GM12872 (cell line): ENCODE measurements at regions not wholly inside any gene's neighbourhood (a gene's known extent, or its start where the extent isn't known, plus 50 kb on each side); places are given as distances from the start of the nearest gene placed in this dataset.

Source experiments
- CTCF ChIP-seq: IDR thresholded peaks from 3 replicates; pipeline ENCODE4 v1.5.1; 2011; ENCODE audit warnings: low read depth, mild to moderate bottlenecking, low read length, moderate library complexity; ENCODE audit not compliant: insufficient read depth

GRCh38 chr15:62588938-62589670, 424.0 kb upstream of the C2CD4B start:
- no peak for TF ChIP-seq CTCF

DNA sequence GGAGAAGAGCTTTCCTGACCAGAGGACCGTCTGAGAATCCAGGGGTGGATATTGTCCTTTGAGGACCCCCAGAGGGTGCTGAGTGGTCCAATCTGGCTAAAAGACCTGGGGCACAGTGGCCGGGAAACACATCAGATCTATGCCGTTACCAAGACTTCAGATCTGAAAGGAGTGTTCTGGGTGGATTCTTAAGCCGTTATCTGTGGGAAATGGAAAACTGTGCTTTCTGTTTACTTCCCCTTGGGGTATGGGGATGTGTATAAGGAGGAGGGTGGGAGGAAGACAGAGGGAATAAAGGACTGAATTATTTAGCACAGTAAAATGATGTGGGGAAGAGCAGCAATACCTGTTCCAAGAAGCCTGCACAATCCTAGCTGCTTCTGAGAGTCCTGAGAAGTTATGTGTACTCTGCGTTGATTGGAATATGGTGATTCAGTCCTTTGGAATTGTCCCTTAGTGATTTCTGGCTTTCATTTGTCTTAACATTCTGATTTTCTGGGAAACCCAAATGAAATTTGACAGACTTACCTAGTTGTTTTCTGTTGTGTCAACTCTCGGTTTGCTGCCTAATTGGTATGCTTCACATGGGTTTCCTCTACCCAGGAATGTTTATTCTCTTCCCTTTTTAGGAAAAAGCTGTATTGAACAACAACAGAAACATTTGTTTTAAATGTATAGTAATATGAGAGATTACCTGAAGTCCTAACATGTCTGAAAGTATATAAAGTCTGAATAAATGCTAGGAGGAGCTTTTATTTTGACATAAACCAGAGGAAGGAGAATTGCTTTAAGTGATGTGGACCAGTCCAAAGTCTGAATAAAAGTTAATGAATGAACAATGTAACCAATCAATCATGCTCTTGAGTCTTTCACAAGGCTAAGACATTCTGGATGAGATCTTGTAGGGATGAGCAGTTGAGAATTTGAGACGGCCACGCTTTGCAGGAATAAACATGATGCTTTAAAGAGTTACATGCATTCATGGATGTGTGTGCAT, 427.1 kb upstream of the C2CD4B start:
- TF ChIP-seq CTCF: no peak

DNA sequence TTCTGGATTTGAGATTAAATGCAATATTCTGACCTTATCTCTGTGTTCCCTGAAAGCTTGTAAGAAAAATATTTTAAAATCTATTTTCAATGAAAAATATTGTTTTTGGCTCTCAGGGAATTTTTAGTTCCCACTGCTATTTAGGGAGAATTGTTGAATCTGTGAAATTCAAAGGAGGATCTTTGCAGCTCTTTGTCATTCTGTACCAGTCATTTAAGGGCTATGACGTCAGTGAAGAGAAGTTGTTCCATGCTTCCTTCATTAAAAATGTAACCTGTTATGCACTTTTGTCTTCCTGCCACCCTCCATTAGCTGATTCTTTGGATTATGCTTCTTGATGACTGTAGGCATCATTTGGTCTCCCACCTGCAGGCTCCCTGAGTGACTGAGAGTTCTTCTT, 427.8 kb upstream of the C2CD4B start:
- TF ChIP-seq CTCF: no peak

DNA sequence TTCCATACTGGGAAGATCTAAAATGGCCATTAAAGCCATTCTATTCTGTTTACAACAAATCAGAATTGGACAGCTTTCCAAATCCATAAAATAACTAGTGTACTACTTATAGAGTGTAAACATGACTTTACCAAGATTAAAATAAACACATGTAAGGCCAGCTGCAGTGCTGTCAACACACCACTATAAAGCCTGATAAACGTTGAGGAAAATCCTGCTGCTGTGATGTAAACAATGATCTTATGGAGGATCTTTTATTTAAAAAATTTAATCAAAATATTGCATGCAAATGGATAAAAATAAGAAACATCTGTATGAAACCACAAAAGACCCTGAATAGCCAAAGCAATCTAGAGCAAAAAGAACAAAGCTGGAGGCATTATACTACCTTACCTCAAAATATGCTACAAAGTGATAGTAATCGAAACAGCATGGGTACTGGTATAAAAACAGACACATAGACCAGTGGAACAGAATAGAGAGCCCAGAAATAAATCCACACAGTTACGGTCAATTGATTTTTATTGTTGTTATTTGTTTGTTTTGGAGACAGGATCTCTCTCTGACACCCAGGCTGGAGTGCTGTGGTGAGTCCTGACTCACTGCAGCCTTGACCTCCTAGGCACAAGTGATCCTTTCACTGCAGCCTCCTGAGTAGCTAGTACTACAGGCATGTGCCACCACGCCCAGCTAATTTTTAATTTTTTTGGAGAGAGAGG, 428.8 kb upstream of the C2CD4B start:
- TF ChIP-seq CTCF: no peak

GRCh38 chr15:62598217-62598616, 433.1 kb upstream of the C2CD4B start:
- TF ChIP-seq CTCF: no peak

- no peak for TF ChIP-seq CTCF
These were observed 435.0 kb upstream of the C2CD4B start for GRCh38 chr15:62599791-62600777.
